Embryonic facial prominence (tissue), 1 donor: ENCODE measurements at regions not wholly inside any gene's neighbourhood (a gene's known extent, or its start where the extent isn't known, plus 50 kb on each side); places are given as distances from the start of the nearest gene placed in this dataset.

ENCODE experiments used
- DNase-seq: peaks from one replicate; pipeline ENCODE4 v3.0.0-alpha.2; 2016; ENCODE audit errors: extremely low spot score

- no peak for DNase-seq
Observed at GRCh38 chr5:54852007-54852406, 133.4 kb downstream of the ESM1 start.

GRCh38 chr5:54851449-54851848 is 133.9 kb downstream of the ESM1 start:
- no peak for DNase-seq

GRCh38 chr5:54848581-54848980 is 136.8 kb downstream of the ESM1 start:
- DNase-seq = no peak

- DNase-seq = no peak
Observed at GRCh38 chr5:54845567-54845941, 139.8 kb downstream of the ESM1 start.

DNA sequence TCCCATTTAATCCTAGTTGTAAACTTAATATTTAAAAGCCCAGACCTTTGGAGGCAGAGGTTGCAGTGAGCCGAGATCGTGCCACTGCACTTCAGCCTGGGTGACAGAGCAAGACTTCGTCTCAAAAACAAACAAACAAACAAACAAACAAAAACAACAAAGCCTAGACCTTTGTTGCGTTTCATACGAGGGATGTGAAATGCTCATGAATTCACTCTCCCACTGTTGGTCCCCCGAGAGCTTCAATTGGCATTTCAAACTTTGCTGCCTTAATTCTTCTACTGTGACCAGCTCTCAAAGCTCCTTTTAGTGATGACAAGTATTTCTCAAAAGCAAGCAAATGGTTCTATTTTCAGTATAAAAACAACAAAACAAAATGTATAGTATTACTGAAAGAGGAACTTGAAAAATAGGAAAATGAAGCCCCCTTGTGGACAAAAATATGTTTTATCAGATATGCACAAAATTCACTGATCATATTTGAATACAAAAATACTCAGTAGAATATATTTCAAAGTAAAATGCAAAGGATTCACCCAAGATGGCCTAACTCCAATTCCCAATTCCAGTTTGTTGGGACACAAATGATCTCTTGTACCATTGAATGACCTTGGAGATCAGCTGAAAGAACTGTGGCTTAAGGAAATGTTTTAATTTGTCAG is 140.4 kb downstream of the ESM1 start:
- DNase-seq = peak; percentile 60

- DNase-seq = no peak
Observed at GRCh38 chr5:54844266-54844665, 141.1 kb downstream of the ESM1 start.

GRCh38 chr5:54841481-54841880 is 143.9 kb downstream of the ESM1 start:
- no peak for DNase-seq

DNA sequence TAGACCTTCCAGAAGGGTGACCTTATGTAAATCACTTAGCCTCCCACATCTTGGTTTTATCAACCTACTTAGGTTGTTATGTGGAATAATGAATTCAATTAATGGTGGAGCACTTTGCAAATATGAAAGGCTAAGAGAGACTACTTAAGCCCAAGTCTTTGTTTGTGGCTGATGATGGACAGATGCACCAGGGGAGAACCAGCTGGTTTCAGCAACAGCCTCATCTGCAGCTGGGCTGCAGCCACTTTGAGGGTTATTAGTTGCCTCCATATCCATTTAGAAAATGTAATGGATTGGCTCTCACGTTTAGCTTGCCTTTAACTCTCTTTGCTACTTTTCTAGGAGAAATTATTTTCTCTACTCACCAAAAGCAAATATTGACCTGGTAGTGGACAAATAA is 146.6 kb downstream of the ESM1 start:
- no peak for DNase-seq

DNA sequence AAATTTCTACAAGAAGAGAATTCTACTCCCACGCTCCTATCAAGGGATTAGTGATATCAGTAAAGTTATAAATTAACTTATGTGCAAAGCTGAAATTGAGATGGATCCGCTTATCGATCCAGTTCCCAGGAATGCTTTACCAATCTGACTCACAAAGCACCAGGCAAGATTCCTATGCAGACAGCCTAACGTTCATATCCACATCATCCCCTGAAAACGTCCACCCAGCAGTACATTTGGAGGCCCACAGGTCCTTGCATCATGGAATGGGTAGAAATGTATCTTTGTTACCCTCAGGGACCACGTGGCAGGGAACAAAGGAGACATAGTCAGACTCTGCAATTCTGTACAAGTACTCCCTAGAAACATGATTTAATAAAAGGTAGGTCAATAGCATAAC is 147.4 kb downstream of the ESM1 start:
- DNase-seq = no peak

DNA sequence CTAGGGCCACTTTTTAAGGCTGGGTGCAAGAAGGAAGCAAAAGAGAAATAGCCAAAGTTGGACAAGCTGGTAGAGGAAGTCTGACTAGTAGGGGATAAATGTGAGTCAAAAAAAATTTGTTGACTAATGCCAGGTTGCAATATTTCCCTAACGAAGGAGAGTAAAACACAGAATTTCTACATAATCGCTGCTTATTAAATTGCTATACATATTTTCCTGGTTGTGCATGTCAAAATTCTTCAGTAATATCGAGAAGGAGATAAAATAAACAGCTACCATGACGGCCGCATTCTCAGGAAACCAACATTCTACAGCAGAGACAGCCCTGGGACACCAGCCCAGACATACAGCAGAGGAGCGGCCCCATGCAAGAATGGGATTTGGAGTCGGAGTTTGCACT is 148.3 kb downstream of the ESM1 start:
- DNase-seq = no peak

- DNase-seq = no peak
Observed at GRCh38 chr5:54835647-54836046, 149.7 kb downstream of the ESM1 start.

DNA sequence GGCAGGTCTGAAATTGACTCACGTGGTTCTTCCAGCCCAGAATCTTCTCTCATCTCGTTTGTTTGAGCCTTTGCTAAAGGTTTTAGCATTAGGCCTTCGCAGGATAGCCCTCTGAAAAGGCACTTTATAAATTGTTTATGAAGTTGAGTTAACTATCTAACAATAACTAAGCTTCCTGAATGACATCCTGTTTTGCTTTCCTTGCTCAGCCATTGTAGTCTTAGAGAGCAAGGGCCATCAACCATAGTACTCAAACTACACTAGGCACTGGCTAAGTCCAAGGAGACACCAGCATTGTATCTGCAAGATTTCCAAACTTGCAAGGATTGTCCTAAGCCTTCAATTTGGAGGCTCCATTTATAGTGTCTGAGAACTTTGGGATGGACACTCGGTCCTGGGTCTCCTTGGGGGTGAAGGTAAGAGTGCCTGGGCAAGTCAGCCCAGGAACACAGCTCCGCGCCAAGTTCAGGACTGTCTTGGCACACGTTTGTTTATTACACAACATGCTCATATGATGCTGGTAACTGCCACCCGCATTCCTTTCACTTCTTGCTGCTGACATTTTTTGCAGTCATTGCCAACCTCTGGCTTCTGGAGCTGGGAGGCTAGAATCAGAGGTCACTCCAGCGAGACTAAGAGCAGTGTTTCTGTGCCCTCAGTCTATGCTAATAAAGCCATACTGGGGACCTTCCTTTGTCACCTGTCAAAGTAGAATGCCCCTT is 151.1 kb downstream of the ESM1 start:
- DNase-seq = no peak

GRCh38 chr5:54833590-54833989 is 151.8 kb downstream of the ESM1 start:
- DNase-seq = no peak

- DNase-seq = no peak
Observed at GRCh38 chr5:54832858-54833257, 152.5 kb downstream of the ESM1 start.

DNA sequence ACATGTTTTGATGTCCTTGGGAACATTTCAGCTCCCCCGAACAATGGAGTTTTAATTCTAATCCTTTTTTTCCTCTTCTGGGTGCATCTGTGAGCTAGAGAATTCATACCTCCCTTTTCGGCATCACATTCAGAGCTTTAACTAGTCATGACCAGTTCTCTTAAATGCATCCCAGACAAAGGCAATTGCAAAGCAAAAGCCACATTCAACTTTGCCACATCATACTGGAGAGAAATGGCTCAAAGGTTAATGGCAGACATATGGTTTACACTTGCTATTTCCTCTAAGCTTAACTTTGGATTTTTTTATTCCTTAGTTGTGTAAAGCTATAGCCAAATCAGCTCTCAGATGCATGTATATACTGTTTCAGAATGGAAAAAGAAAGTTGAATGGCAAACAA is 153.3 kb downstream of the ESM1 start:
- no peak for DNase-seq

DNA sequence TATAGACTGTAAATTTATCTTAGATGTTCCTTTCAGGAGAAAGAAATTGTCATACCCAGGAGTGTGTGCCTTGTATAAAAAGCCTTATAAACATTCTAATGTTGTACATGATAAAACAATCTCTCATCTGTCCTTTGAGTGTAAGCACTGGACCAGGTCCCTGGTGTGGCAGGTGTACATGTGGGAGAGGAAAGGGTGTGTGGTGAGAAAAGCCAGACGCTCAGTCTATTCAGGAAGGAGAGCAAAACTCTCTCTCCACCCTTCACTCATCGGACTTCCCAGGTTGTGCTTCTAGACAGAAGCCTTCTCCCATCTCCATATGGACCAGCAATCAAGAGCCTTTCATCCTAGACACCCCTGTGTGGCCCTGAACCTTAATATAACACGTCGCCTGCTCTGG is 154.2 kb downstream of the ESM1 start:
- no peak for DNase-seq

- DNase-seq = no peak
Observed at GRCh38 chr5:54829676-54830535, 155.5 kb downstream of the ESM1 start.

GRCh38 chr5:54829102-54829501 is 156.3 kb downstream of the ESM1 start:
- DNase-seq = no peak

- DNase-seq = no peak
Observed at GRCh38 chr5:54828151-54828550, 157.2 kb downstream of the ESM1 start.

GRCh38 chr5:54825005-54825404 is 160.4 kb downstream of the ESM1 start:
- no peak for DNase-seq

DNA sequence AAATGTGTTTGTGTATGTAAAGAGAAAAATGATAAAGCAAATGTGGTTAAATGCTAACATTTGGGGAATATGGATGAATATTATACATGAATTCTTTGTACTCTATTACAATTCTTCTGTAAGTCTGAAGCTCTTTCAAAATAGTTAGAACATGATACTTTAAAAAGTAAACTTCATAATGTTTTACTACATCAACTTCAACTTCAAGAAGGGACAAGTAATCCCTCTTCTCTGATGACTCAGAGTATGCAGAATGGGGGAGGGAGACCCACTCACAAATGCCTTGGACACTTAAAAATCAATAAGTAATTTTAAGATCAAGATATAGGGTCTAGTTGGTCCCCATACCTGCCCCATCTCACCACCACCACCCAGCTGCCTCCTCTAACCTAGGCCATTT is 162.4 kb downstream of the ESM1 start:
- no peak for DNase-seq

- no peak for DNase-seq
Observed at GRCh38 chr5:54822324-54822687, 163.1 kb downstream of the ESM1 start.
